GM12892 (cell line): ENCODE measurements at regions not wholly inside any gene's neighbourhood (a gene's known extent, or its start where the extent isn't known, plus 50 kb on each side); places are given as distances from the start of the nearest gene placed in this dataset.

ENCODE experiments used
- POLR2A ChIP-seq: IDR thresholded peaks from 2 replicates; pipeline ENCODE4 v1.6.1; 2011; ENCODE audit warnings: low read depth, low read length, control low read depth
- POLR2AphosphoS5 ChIP-seq: IDR thresholded peaks from 2 replicates; pipeline ENCODE4 v1.6.1; 2011; ENCODE audit warnings: low read depth, low read length, control low read depth
- TAF1 ChIP-seq: IDR thresholded peaks from 2 replicates; pipeline ENCODE4 v1.6.1; 2011; ENCODE audit warnings: low read depth, mild to moderate bottlenecking, control low read depth, low read length, borderline replicate concordance

GRCh38 chr2:51825823-51826222 lies 793.9 kb upstream of the NRXN1 start:
- no peak for TF ChIP-seq POLR2AphosphoS5
- TF ChIP-seq POLR2A: no peak
- TF ChIP-seq TAF1: no peak
